SK-N-MC (cell line): ENCODE measurements at regions not wholly inside any gene's neighbourhood (a gene's known extent, or its start where the extent isn't known, plus 50 kb on each side); places are given as distances from the start of the nearest gene placed in this dataset.

Experiments
- DNase-seq: peaks from one replicate; pipeline ENCODE4 v3.0.0-alpha.2; 2011; ENCODE audit warnings: low read depth, low spot score
- H3K27ac ChIP-seq: fragments of 200-600 bp; sonication (generic); 2 replicates; pipeline ENCODE4 v1.5.1; 2016; ENCODE audit warnings: mixed run types
- H3K36me3 ChIP-seq: fragments of 200-600 bp; sonication (generic); 2 replicates; pipeline ENCODE4 v1.6.1; 2017; ENCODE audit warnings: antibody characterized with exemption, low read length, mixed read lengths; ENCODE audit not compliant: insufficient read depth
- H3K4me3 ChIP-seq: fragments of 200-600 bp; sonication (generic); 2 replicates; pipeline ENCODE4 v1.5.1; 2016
- H3K9ac ChIP-seq: fragments of 200-600 bp; sonication (generic); 2 replicates; pipeline ENCODE4 v1.8.0; 2017; ENCODE audit warnings: mixed run types, mixed read lengths; ENCODE audit not compliant: insufficient read length
- H3K9me3 ChIP-seq: fragments of 200-600 bp; sonication (generic); 2 replicates; pipeline ENCODE4 v1.6.1; 2017; ENCODE audit warnings: low read depth, mild to moderate bottlenecking, antibody characterized with exemption, low read length, moderate library complexity, mixed read lengths
- EZH2 ChIP-seq: fragments of 200-600 bp; sonication (generic); IDR thresholded peaks from one replicate; pipeline ENCODE4 v1.6.1; 2017; ENCODE audit warnings: antibody characterized with exemption
- FOXP2 ChIP-seq: optimal IDR thresholded peaks from 2 replicates; pipeline ENCODE3; 2011; ENCODE audit warnings: mild to moderate bottlenecking, moderate library complexity; ENCODE audit not compliant: insufficient read depth; ENCODE audit errors: extremely low read length, control extremely low read depth
- POLR2AphosphoS5 ChIP-seq: IDR thresholded peaks from 2 replicates; pipeline ENCODE4 v1.6.1; 2012; ENCODE audit warnings: mild to moderate bottlenecking, low read depth, low read length, borderline replicate concordance

DNA sequence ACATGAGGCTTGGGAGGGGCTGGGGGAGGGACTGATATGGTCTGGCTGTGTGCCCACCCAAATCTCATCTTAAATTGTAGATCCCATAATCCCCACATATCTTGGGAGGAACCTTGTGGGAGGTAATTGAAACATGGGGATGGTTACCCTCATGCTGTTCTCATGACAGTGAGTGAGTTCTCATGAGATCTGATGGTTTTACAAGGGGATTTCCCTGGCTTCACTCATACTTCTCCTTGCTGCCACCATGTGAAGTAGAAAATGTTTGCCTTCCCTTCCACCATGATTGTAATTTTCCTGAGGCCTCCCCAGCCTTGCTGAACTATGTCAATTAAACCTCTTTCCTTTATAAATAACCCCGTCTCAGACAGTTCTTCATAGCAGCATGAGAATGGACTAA is 362.9 kb downstream of the PCNX1 start:
- no peak overlapping the region for H3K27ac ChIP-seq
- TF ChIP-seq POLR2AphosphoS5 (no peak), EZH2 (no peak), FOXP2 (no peak)
- DNase-seq = no peak

DNA sequence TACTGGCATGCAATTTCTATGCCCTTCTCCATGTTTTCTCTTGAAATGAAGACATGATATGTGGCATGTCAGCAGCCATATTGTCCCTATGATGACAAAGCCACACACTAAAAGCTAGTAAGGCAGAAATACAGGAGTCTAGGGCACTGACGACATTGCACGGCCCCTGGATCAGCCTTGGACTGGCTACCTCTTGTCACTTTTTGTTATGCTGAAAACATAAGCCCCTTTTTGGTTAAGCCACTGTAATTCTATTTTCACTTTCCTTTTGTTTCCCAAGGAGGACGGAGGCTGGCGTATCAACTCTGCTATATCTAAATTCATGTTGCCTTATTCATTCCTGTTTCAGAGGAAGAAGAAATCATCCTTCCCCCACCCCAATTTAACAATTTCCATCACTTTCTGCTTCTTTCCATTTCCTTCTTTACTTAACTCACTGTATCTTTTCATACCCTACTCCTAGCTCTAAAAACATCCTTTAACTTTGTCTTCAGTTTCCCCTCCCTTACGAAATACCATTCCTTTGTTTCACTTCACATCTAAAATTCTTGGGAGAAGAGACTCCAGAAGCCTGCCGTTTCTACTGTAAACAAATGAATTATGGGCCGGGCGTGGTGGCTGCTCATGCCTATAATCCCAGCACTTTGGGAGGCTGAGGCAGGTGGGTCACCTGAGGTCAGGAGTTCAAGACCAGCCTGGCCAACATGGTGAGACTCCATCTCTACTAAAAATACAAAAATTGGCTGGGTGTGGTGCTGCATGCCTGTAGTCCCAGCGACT is 364.1 kb downstream of the PCNX1 start:
- Histone ChIP-seq H3K9ac (no peak overlapping the region), H3K36me3 (no peaks in the 10 kb centered on the region), H3K4me3 (no peak overlapping the region), H3K27ac (no peak overlapping the region), H3K9me3 (no peaks in the 10 kb centered on the region)
- no peak for TF ChIP-seq EZH2
- no peak for TF ChIP-seq FOXP2
- no peak for DNase-seq

More for the DNA sequence above, 362.9 kb downstream of the PCNX1 start:
- Histone ChIP-seq H3K4me3 (no peak overlapping the region), H3K9ac (no peak overlapping the region), H3K9me3 (no peaks in the 10 kb centered on the region), H3K36me3 (no peaks in the 10 kb centered on the region)

DNA sequence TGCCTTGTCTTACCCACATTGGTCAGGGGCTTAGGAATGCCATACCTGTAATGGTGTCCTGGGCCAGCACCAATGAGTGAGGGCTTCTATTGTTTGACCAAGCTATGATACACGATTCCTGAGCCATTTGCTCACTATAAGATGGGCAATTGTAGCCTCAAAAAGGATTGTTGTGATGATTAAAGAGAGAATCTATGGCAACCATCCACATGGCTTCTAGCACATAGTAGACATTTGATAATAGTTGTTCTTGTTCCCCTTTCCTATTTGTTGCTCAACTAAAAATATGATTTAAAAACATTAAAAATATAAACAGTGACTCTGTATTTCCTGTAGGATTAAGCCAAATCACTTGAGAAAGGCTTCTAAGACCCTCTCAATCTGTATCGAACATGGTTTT is 366.1 kb downstream of the PCNX1 start:
- no peak overlapping the region for H3K9ac ChIP-seq
- no peak for TF ChIP-seq EZH2
- no peak for TF ChIP-seq FOXP2
- TF ChIP-seq POLR2AphosphoS5 = no peak
- no peak overlapping the region for H3K4me3 ChIP-seq
- H3K27ac ChIP-seq = no peak overlapping the region
- H3K9me3 ChIP-seq = no peaks in the 10 kb centered on the region
- no peaks in the 10 kb centered on the region for H3K36me3 ChIP-seq
- DNase-seq = no peak

DNA sequence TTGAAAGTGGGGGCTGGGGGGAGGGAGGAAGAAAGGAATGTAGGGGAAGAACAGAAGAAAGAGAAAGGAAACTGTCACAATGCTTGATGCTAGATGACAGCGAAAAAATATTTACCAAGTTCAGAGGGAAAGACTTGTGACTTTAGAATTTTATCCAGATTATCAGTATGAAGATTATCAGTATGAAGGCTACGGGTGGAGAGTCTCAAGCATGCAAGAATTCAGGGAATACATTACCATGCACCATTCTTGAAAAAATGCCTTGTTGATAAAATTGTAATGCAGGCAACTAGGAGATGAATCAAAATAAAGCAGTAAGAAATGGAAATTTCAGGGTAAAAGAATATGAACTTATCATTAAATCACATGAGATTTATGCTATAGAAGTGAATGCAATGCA is 376.8 kb downstream of the PCNX1 start:
- Histone ChIP-seq H3K27ac (no peak overlapping the region), H3K9ac (no peak overlapping the region), H3K36me3 (no peaks in the 10 kb centered on the region), H3K9me3 (no peaks in the 10 kb centered on the region), H3K4me3 (no peak overlapping the region)
- TF ChIP-seq POLR2AphosphoS5 = no peak
- DNase-seq = no peak

DNA sequence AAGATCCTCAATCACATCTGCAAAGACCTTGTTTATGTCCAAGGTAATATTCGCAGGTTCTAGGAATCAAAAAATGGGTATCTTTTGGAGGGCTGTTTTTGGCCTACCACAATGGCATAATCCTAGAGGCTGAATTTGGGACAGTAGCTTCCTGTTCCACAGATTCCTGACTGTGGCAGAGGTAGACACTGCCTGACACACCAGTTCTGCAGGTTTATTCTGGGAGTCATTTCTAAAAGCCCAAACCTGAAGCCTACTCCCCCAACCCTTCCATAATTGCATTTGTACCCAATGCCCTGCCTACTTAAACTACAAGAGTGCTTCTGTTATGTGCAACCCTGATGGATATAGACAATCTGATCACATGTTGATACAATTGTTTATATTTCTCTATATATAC is 378.9 kb downstream of the PCNX1 start:
- TF ChIP-seq EZH2 = no peak
- no peak for TF ChIP-seq POLR2AphosphoS5
- TF ChIP-seq FOXP2 = no peak
- no peak overlapping the region for H3K27ac ChIP-seq
- no peak overlapping the region for H3K4me3 ChIP-seq
- no peaks in the 10 kb centered on the region for H3K36me3 ChIP-seq
- H3K9ac ChIP-seq = no peak overlapping the region
- H3K9me3 ChIP-seq = no peaks in the 10 kb centered on the region
- no peak for DNase-seq

DNA sequence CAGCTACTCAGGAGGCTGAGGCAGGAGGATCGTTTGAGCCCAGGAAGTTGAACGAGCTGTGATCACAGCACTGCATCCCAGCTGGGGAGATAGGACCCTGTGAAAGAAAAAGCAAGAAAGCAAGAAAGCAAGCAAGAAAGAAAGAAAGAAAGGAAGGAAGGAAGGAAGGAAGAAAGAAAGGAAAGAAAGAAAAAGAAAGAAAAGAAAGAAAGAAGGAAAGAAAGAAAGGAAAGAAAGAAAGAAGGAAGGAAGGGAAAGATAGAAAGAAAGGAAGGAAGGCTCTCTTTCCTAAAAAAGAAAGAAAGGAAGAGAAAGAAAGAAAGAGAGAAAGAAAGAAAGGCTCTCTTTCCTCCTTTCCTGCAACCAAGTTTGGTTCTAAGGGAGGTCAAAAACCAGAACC is 380.3 kb downstream of the PCNX1 start:
- no peaks in the 10 kb centered on the region for H3K36me3 ChIP-seq
- H3K9me3 ChIP-seq = no peaks in the 10 kb centered on the region
- DNase-seq = no peak
- H3K4me3 ChIP-seq = no peak overlapping the region
- H3K9ac ChIP-seq = no peak overlapping the region
- TF ChIP-seq EZH2 (no peak), POLR2AphosphoS5 (no peak)
- H3K27ac ChIP-seq = no peak overlapping the region

DNA sequence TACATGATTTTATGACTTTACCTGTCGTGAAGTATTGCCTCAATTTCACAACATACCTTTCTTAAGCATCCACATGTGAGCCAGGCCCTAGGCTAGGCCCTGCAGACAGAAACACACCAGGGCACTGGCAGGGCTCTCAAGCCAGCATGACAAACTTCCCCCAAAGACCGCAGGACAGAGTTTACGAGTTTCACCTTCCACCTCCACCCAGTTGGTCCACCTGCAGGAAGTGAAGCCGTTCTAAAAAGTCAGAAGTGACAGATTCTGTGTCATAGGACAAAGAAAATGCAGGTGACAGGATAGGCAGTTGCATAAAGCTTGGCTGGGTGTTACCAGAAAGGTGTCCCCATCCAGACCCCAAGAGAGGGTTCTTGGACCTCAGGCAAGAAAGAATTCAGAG is 382.3 kb downstream of the PCNX1 start:
- Histone ChIP-seq H3K9me3 (no peaks in the 10 kb centered on the region), H3K4me3 (no peak overlapping the region), H3K36me3 (no peaks in the 10 kb centered on the region), H3K9ac (no peak overlapping the region), H3K27ac (no peak overlapping the region)
- DNase-seq = no peak
- TF ChIP-seq FOXP2 = no peak
- no peak for TF ChIP-seq POLR2AphosphoS5
- no peak for TF ChIP-seq EZH2

DNA sequence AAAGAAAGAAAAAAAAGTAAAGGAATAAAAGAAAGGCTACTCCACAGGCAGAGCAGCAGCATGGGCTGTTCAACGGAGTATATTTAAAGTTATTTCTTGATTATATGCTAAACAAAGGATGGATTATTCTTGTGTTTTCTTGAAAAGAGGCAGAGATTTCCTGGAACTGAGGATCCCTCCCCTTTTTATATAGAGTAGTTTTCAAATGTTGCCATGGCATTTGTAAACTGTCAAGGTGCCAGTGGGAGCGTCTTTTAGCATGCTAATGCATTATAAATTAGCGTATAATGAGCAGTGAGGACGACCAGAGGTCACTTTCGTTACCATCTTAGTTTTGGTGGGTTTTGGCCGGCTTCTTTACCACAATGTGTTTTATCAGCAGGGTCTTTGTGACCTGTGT is 383.0 kb downstream of the PCNX1 start:
- H3K9ac ChIP-seq = no peak overlapping the region
- DNase-seq = no peak
- no peaks in the 10 kb centered on the region for H3K36me3 ChIP-seq
- TF ChIP-seq POLR2AphosphoS5 = no peak
- no peak for TF ChIP-seq FOXP2
- no peak for TF ChIP-seq EZH2
- H3K9me3 ChIP-seq = no peaks in the 10 kb centered on the region
- H3K27ac ChIP-seq = no peak overlapping the region
- H3K4me3 ChIP-seq = no peak overlapping the region

DNA sequence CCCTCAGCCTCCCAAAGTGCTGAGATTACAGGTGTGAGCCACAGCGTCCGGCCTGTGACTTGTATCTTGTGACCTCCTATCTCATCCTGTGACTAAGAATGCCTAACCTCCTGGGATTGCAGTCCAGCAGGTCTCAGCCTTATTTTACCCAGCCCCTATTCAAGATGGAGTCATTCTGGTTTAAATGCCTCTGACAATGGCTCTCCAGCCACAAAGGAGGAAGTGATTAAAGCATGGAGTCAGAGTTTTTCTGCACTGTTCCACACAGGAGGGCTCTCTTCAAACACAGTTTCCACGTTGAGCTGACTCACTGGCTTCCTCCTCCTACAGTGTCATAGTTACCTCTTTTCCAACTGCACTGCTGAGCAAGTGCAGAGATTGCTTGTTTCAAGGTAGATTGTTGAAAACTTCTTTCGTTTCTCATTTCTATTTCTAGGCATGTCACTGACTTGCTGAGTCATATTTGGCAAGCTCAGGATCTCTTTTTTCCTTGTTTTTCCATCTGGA is 383.8 kb downstream of the PCNX1 start:
- no peak for TF ChIP-seq FOXP2
- no peak for TF ChIP-seq EZH2
- no peak for TF ChIP-seq POLR2AphosphoS5
- H3K27ac ChIP-seq = no peak overlapping the region
- no peak for DNase-seq

More for the DNA sequence above, 383.8 kb downstream of the PCNX1 start:
- Histone ChIP-seq H3K9me3 (no peaks in the 10 kb centered on the region), H3K36me3 (no peaks in the 10 kb centered on the region), H3K9ac (no peak overlapping the region), H3K4me3 (no peak overlapping the region)
